D721Med (cell line): ENCODE measurements at regions not wholly inside any gene's neighbourhood (a gene's known extent, or its start where the extent isn't known, plus 50 kb on each side); places are given as distances from the start of the nearest gene placed in this dataset.

ENCODE experiments used
- DNase-seq: peaks from one replicate; pipeline ENCODE4 v3.0.0; 2011; ENCODE audit warnings: low spot score; ENCODE audit not compliant: insufficient read length
- FAIRE-seq: peaks from 2 replicates; lab custom pipeline; 2011; peaks lifted over from hg19 to GRCh38; lab: Jason Lieb, UNC
- CTCF ChIP-seq: IDR thresholded peaks from 2 replicates; pipeline ENCODE4 v1.5.1; 2012; ENCODE audit warnings: mild to moderate bottlenecking, control low read depth; ENCODE audit not compliant: insufficient read depth; ENCODE audit errors: missing control alignments

GRCh38 chr4:100576570-100576969 is 58.7 kb upstream of the EMCN start:
- DNase-seq (no peak), FAIRE-seq (no peak)

GRCh38 chr4:100574607-100575006 is 56.8 kb upstream of the EMCN start:
- TF ChIP-seq CTCF: no peak
- FAIRE-seq: no peak
- DNase-seq: no peak

More at GRCh38 chr4:100576570-100576969, 58.7 kb upstream of the EMCN start:
- no peak for TF ChIP-seq CTCF

GRCh38 chr4:100569196-100569595 is 51.4 kb upstream of the EMCN start:
- DNase-seq: no peak
- no peak for FAIRE-seq
- TF ChIP-seq CTCF: no peak
